Liver (tissue), 8 donors: ENCODE measurements at regions not wholly inside any gene's neighbourhood (a gene's known extent, or its start where the extent isn't known, plus 50 kb on each side); places are given as distances from the start of the nearest gene placed in this dataset.

ENCODE experiments used
- DNase-seq: peaks from one replicate; pipeline ENCODE4 v3.0.0-alpha.2; 2017; ENCODE audit warnings: low spot score
- H3K27ac ChIP-seq, 2 donors: one replicate each; pipeline ENCODE4 v1.7.0; 2013; ENCODE audit warnings: inconsistent platforms in 2 of 2, low read length in 2 of 2, control low read depth in 1 of 2, low read depth in 1 of 2, mild to moderate bottlenecking in 1 of 2
- H3K27me3 ChIP-seq, 4 donors: one replicate each; pipeline versions ENCODE4 v1.6.1 to v1.7.0; 2013; ENCODE audit warnings: low read length in 3 of 4, inconsistent platforms in 1 of 4, mild to moderate bottlenecking in 1 of 4, moderate library complexity in 1 of 4; ENCODE audit not compliant: control insufficient read depth in 4 of 4, insufficient read depth in 4 of 4
- H3K36me3 ChIP-seq, 4 donors: one replicate each; pipeline versions ENCODE4 v1.6.1 to v1.7.0; 2013; ENCODE audit warnings: low read length in 3 of 4, mild to moderate bottlenecking in 3 of 4, low read depth in 1 of 4, moderate library complexity in 1 of 4; ENCODE audit not compliant: control insufficient read depth in 4 of 4, insufficient read depth in 3 of 4
- H3K4me1 ChIP-seq, 4 donors: one replicate each; pipeline versions ENCODE4 v1.6.1 to v1.7.0; 2013; ENCODE audit warnings: low read length in 3 of 4, mild to moderate bottlenecking in 3 of 4, moderate library complexity in 1 of 4; ENCODE audit not compliant: control insufficient read depth in 4 of 4, insufficient read depth in 4 of 4
- H3K4me3 ChIP-seq, 3 donors: one replicate each; pipeline versions ENCODE4 v1.6.1 to v1.7.0; 2013; ENCODE audit warnings: low read length in 3 of 3, control low read depth in 1 of 3, low read depth in 1 of 3, mild to moderate bottlenecking in 1 of 3
- H3K9ac ChIP-seq, 2 donors: one replicate each; pipeline ENCODE4 v1.7.0; 2013; ENCODE audit warnings: low read length in 2 of 2, mild to moderate bottlenecking in 2 of 2, moderate library complexity in 2 of 2, control low read depth in 1 of 2, low read depth in 1 of 2
- H3K9me3 ChIP-seq, 4 donors: one replicate each; pipeline versions ENCODE4 v1.6.1 to v1.7.0; 2013; ENCODE audit warnings: low read length in 3 of 4; ENCODE audit not compliant: control insufficient read depth in 4 of 4
- ATF3 ChIP-seq: IDR thresholded peaks from 2 replicates; pipeline ENCODE4 v1.6.1; 2016; ENCODE audit warnings: antibody characterized with exemption
- EGR1 ChIP-seq, 2 donors: IDR thresholded peaks; 2 replicates each; pipeline ENCODE4 v1.6.1; 2016 to 2018; ENCODE audit warnings: antibody characterized with exemption in 2 of 2, low read depth in 2 of 2
- FOXA1 ChIP-seq: IDR thresholded peaks from 2 replicates; pipeline ENCODE4 v1.6.1; 2016; ENCODE audit warnings: antibody characterized with exemption
- FOXA2 ChIP-seq: IDR thresholded peaks from 2 replicates; pipeline ENCODE4 v1.6.1; 2016; ENCODE audit warnings: antibody characterized with exemption
- GABPA ChIP-seq, 2 donors: IDR thresholded peaks in 1 of 2; conservative IDR thresholded peaks in 1 of 2; 2 replicates each; pipeline ENCODE4 v1.6.1; 2016; ENCODE audit warnings: antibody characterized with exemption in 2 of 2, mild to moderate bottlenecking in 1 of 2, moderate library complexity in 1 of 2
- HNF4A ChIP-seq, 2 donors: conservative IDR thresholded peaks; 2 replicates each; pipeline ENCODE4 v1.6.1; 2016; ENCODE audit warnings: antibody characterized with exemption in 2 of 2, mild to moderate bottlenecking in 2 of 2
- HNF4G ChIP-seq: IDR thresholded peaks from 2 replicates; pipeline ENCODE4 v1.6.1; 2016; ENCODE audit warnings: antibody characterized with exemption
- JUND ChIP-seq, 2 donors: IDR thresholded peaks; 2 replicates each; pipeline ENCODE4 v1.6.1; 2016; ENCODE audit warnings: antibody characterized with exemption in 2 of 2
- NR2F2 ChIP-seq: IDR thresholded peaks from 2 replicates; pipeline ENCODE4 v1.6.1; 2016; ENCODE audit warnings: antibody characterized with exemption
- RAD21 ChIP-seq, 2 donors: IDR thresholded peaks; 2 replicates each; pipeline ENCODE4 v1.6.1; 2016; ENCODE audit warnings: antibody characterized with exemption in 2 of 2, mild to moderate bottlenecking in 2 of 2
- RXRA ChIP-seq, 2 donors: IDR thresholded peaks; 2 replicates each; pipeline ENCODE4 v1.6.1; 2017 to 2018; ENCODE audit warnings: antibody characterized with exemption in 2 of 2, mild to moderate bottlenecking in 1 of 2
- SP1 ChIP-seq: IDR thresholded peaks from 2 replicates; pipeline ENCODE4 v1.6.1; 2018; ENCODE audit warnings: antibody characterized with exemption, mild to moderate bottlenecking
- TAF1 ChIP-seq: conservative IDR thresholded peaks from 2 replicates; pipeline ENCODE4 v1.6.1; 2016; ENCODE audit warnings: antibody characterized with exemption, mild to moderate bottlenecking
- YY1 ChIP-seq: IDR thresholded peaks from 2 replicates; pipeline ENCODE4 v1.6.1; 2016; ENCODE audit warnings: antibody characterized with exemption, mild to moderate bottlenecking
- ZBTB33 ChIP-seq: IDR thresholded peaks from 2 replicates; pipeline ENCODE4 v1.6.1; 2016; ENCODE audit warnings: antibody characterized with exemption
- WGBS: extraction: QIAGEN DNeasy Blood & Tissue Kit; methylation state at CpG from one replicate; pipeline ENCODE4 v1.1.7; 2013; 5-methylcytosine and 5-hydroxymethylcytosine counted together
- TF ChIP-seq, protein P1 (sequence below): IDR thresholded peaks from 2 replicates; pipeline ENCODE4 v1.6.1; 2016; ENCODE audit warnings: antibody characterized with exemption, mild to moderate bottlenecking
- TF ChIP-seq, protein P2 (sequence below): fragments of 150-350 bp; IDR thresholded peaks from 2 replicates; pipeline ENCODE4 v1.5.1; 2017; ENCODE audit warnings: improper control_type of control experiment, low read depth, low read length; ENCODE audit not compliant: missing input control
- donor health status: healthy.
- donor health status: healthy.
- donor health status: healthy.
- donor health status: healthy.
- donor health status: healthy.

DNA sequence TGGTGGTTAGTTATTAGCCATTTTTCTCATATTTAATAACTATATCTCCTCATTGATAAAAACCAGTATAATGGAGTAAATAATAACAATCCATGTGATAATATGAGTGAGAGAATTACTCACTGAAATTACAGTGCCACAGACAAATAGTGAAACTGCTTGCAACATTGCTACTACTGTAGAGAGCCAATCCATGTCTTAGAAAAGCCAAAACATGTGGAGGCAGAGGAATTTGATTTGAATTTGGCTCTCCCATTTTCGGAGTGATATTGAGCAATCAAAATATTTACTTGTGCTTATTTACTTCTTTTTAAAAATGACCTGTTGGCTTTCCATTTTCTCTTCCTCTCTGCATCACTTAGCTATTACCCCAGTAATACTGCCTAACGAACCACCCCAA is 288.3 kb upstream of the TCF4 start:
- no peak overlapping the region for H3K27ac ChIP-seq
- H3K9ac ChIP-seq, result no peak overlapping the region
- TF ChIP-seq, protein P1, sequence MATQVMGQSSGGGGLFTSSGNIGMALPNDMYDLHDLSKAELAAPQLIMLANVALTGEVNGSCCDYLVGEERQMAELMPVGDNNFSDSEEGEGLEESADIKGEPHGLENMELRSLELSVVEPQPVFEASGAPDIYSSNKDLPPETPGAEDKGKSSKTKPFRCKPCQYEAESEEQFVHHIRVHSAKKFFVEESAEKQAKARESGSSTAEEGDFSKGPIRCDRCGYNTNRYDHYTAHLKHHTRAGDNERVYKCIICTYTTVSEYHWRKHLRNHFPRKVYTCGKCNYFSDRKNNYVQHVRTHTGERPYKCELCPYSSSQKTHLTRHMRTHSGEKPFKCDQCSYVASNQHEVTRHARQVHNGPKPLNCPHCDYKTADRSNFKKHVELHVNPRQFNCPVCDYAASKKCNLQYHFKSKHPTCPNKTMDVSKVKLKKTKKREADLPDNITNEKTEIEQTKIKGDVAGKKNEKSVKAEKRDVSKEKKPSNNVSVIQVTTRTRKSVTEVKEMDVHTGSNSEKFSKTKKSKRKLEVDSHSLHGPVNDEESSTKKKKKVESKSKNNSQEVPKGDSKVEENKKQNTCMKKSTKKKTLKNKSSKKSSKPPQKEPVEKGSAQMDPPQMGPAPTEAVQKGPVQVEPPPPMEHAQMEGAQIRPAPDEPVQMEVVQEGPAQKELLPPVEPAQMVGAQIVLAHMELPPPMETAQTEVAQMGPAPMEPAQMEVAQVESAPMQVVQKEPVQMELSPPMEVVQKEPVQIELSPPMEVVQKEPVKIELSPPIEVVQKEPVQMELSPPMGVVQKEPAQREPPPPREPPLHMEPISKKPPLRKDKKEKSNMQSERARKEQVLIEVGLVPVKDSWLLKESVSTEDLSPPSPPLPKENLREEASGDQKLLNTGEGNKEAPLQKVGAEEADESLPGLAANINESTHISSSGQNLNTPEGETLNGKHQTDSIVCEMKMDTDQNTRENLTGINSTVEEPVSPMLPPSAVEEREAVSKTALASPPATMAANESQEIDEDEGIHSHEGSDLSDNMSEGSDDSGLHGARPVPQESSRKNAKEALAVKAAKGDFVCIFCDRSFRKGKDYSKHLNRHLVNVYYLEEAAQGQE, result no peak
- no peak for TF ChIP-seq EGR1 (IDR thresholded peaks at IDR 0.05; ENCODE audit: low read depth in 2 of 2)
- no peak for TF ChIP-seq HNF4A (conservative IDR thresholded peaks at IDR 0.05)
- TF ChIP-seq JUND (IDR thresholded peaks at IDR 0.05), result no peak
- TF ChIP-seq NR2F2, result no peak
- no peak for TF ChIP-seq YY1
- no peak for TF ChIP-seq TAF1
- TF ChIP-seq FOXA1, result no peak
- no peak for TF ChIP-seq HNF4G
- TF ChIP-seq GABPA (IDR thresholded peaks at IDR 0.05 in 1 of 2, conservative IDR thresholded peaks at IDR 0.05 in 1 of 2), result no peak
- TF ChIP-seq ATF3, result no peak
- no peak for TF ChIP-seq SP1
- TF ChIP-seq FOXA2, result no peak
- TF ChIP-seq RXRA (IDR thresholded peaks at IDR 0.05), result no peak
- TF ChIP-seq, protein P2, sequence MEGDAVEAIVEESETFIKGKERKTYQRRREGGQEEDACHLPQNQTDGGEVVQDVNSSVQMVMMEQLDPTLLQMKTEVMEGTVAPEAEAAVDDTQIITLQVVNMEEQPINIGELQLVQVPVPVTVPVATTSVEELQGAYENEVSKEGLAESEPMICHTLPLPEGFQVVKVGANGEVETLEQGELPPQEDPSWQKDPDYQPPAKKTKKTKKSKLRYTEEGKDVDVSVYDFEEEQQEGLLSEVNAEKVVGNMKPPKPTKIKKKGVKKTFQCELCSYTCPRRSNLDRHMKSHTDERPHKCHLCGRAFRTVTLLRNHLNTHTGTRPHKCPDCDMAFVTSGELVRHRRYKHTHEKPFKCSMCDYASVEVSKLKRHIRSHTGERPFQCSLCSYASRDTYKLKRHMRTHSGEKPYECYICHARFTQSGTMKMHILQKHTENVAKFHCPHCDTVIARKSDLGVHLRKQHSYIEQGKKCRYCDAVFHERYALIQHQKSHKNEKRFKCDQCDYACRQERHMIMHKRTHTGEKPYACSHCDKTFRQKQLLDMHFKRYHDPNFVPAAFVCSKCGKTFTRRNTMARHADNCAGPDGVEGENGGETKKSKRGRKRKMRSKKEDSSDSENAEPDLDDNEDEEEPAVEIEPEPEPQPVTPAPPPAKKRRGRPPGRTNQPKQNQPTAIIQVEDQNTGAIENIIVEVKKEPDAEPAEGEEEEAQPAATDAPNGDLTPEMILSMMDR, result no peak
- TF ChIP-seq ZBTB33, result no peak
- no peak for TF ChIP-seq RAD21 (IDR thresholded peaks at IDR 0.05)
- H3K4me3 ChIP-seq, result no peak overlapping the region
- no peak for DNase-seq
- H3K4me1 ChIP-seq, result no peaks in the 10 kb centered on the region
- peaks cover 0 to 3% (median 0%) of the 10 kb centered on the region in 4 donors for H3K27me3 ChIP-seq
- no peaks in the 10 kb centered on the region for H3K36me3 ChIP-seq
- 68% methylated on average over 2 of the region's 2 CpGs for WGBS
- H3K9me3 ChIP-seq, result no peaks in the 10 kb centered on the region

DNA sequence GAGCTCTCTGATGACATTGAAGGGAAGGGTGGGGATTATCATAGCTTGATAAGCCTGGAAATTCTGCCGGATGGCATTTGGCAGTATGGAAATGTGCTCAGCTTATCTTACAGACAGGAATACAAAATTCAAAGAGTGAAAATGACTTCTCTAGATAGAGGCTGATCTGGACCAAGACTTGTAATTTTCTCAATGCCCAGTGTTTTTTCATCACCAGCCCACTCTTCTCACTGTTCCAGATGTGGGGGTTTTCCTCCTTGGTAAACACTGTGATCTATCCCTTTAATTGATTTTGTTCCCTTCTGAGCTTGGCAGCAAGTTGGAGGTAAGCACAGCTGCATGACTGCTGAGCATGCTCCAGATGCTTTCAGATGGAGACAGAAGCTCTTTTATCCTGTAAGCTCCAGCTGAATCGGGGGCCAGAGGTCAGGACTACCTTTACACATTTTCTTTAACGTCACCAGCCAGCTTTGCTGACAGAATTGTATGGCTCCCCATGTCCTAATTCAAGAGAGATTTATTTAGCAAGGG is 287.4 kb upstream of the TCF4 start:
- DNase-seq, result no peak
- TF ChIP-seq ATF3, result no peak
- TF ChIP-seq EGR1 (IDR thresholded peaks at IDR 0.05; ENCODE audit: low read depth in 2 of 2), result no peak
- TF ChIP-seq JUND (IDR thresholded peaks at IDR 0.05), result no peak
- TF ChIP-seq GABPA (IDR thresholded peaks at IDR 0.05 in 1 of 2, conservative IDR thresholded peaks at IDR 0.05 in 1 of 2), result no peak
- TF ChIP-seq, protein P1, result no peak
- no peak for TF ChIP-seq TAF1
- Histone ChIP-seq H3K36me3 (no peaks in the 10 kb centered on the region), H3K9ac (no peak overlapping the region), H3K4me1 (no peaks in the 10 kb centered on the region), H3K9me3 (no peaks in the 10 kb centered on the region), H3K27me3 (no peaks in the 10 kb centered on the region), H3K4me3 (no peak overlapping the region), H3K27ac (no peak overlapping the region)
- 46% methylated on average over 3 of the region's 3 CpGs for WGBS
